Ovary (tissue), 7 donors: ENCODE measurements at regions not wholly inside any gene's neighbourhood (a gene's known extent, or its start where the extent isn't known, plus 50 kb on each side); places are given as distances from the start of the nearest gene placed in this dataset.

Source experiments
- DNase-seq, 5 donors: peaks; one replicate each; pipeline ENCODE4 v3.0.0-alpha.2; 2019 to 2020
- H3K27ac ChIP-seq, 2 donors: fragments of 200-600 bp; one replicate each; pipeline versions ENCODE4 v1.5.1 to v1.8.0; 2019 to 2022
- H3K27me3 ChIP-seq: fragments of 200-600 bp; one replicate; pipeline ENCODE4 v1.8.0; 2022
- H3K36me3 ChIP-seq: fragments of 200-600 bp; sonication (generic); one replicate; pipeline ENCODE4 v1.5.1; 2019
- H3K4me1 ChIP-seq: one replicate; pipeline ENCODE4 v1.8.1; 2013; ENCODE audit warnings: mild to moderate bottlenecking, moderate library complexity; ENCODE audit not compliant: insufficient read depth
- H3K4me3 ChIP-seq: fragments of 200-600 bp; sonication (generic); one replicate; pipeline ENCODE4 v1.5.1; 2017
- H3K9me3 ChIP-seq, 2 donors: fragments of 200-600 bp in 1 of 2; sonication (generic) in 1 of 2; one replicate each; pipeline versions ENCODE4 v1.5.1 to v1.8.1; 2013 to 2019; ENCODE audit warnings: mild to moderate bottlenecking in 1 of 2, moderate library complexity in 1 of 2
- CTCF ChIP-seq, 3 donors: fragments of 450-650 bp in 2 of 3; fragments of 200-600 bp in 1 of 3; IDR thresholded peaks; one replicate each; pipeline versions ENCODE4 v1.5.1 to v1.8.0; 2016 to 2022; ENCODE audit warnings: antibody characterized with exemption in 3 of 3, mild to moderate bottlenecking in 1 of 3
- EP300 ChIP-seq: sonication (generic); formaldehyde crosslinking; IDR thresholded peaks from one replicate; pipeline ENCODE4 v1.6.1; 2017; ENCODE audit warnings: antibody characterized with exemption
- POLR2A ChIP-seq: fragments of 450-650 bp; IDR thresholded peaks from one replicate; pipeline ENCODE4 v1.6.1; 2017; ENCODE audit warnings: antibody characterized with exemption, mild to moderate bottlenecking, moderate library complexity
- WGBS, 3 donors: extraction: QIAGEN DNeasy Blood & Tissue Kit in 1 of 3; methylation state at CpG; one replicate each; pipeline versions ENCODE4 v1.1.5 to v1.1.7; 2013 to 2017; 5-methylcytosine and 5-hydroxymethylcytosine counted together
- intact Hi-C, 4 donors: fragments of 100-400 bp; cut with DNase I; formaldehyde crosslinking; loops; one replicate each; pipeline versions ENCODE4 v1.11.0 to v1.15.1; 2022 to 2023
- donor health status: DM: no; HTN: no; CAD: no; lungs with moderate emphysema.
- donor health status: DM: no; HTN: no; CAD: no.
- donor health status: Bipolar disorder and iron deficiency.
- donor health status: DM: no; HTN: no; CAD: no.
- donor health status: DM: yes; HTN: yes; CAD: no.

DNA sequence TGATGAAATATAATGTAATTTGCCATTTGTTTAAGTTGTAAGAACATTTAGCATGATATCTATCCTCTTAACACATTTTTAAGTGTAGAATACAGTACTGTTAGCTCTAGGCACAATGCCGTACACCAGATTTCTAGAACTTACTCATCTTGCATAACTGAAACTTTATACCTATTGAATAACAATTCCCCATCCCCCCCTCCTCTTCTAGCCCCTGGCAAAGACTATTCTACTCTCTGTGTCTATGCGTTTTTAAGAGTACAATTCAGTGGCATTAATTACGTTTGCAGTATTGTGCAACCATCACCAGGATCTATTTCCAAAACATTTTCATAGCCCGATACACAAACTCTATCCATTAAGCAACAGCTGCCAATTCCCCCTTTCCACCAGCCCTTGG lies 261.7 kb downstream of the PLOD2 start:
- no peaks in the 10 kb centered on the region for H3K36me3 ChIP-seq
- H3K4me1 ChIP-seq = no peaks in the 10 kb centered on the region
- no peak overlapping the region for H3K4me3 ChIP-seq
- no peaks in the 10 kb centered on the region for H3K9me3 ChIP-seq
- H3K27me3 ChIP-seq = no peaks in the 10 kb centered on the region
- TF ChIP-seq POLR2A = no peak
- no peak for TF ChIP-seq CTCF (IDR thresholded peaks at IDR 0.05)
- TF ChIP-seq EP300 = no peak
- intact Hi-C loops = no loop called here
- 66 to 79% (median 72%) methylated on average over 4 of the region's 4 CpGs for WGBS, 3 donors
- H3K27ac ChIP-seq = no peak overlapping the region
- DNase-seq = no peak

- 61 to 91% (median 75%) methylated on average over 3 of the region's 3 CpGs for WGBS, 3 donors
Observed at GRCh38 chr3:145900056-145900829, 260.7 kb downstream of the PLOD2 start.

GRCh38 chr3:145902166-145902565 lies 258.8 kb downstream of the PLOD2 start:
- intact Hi-C loops = no loop called here
- TF ChIP-seq POLR2A (no peak), CTCF (IDR thresholded peaks at IDR 0.05) (no peak), EP300 (no peak)
- H3K27me3 ChIP-seq = no peaks in the 10 kb centered on the region
- WGBS, 3 donors = 0 to 61% (median 24%) methylated on average over 1 of the region's 1 CpG
- no peak overlapping the region for H3K4me3 ChIP-seq
- no peaks in the 10 kb centered on the region for H3K4me1 ChIP-seq
- H3K27ac ChIP-seq = no peak overlapping the region
- no peak for DNase-seq
- no peaks in the 10 kb centered on the region for H3K36me3 ChIP-seq
- H3K9me3 ChIP-seq = no peaks in the 10 kb centered on the region

More at GRCh38 chr3:145900056-145900829, 260.7 kb downstream of the PLOD2 start:
- H3K4me3 ChIP-seq = no peak overlapping the region
- no peaks in the 10 kb centered on the region for H3K9me3 ChIP-seq
- no peak for TF ChIP-seq EP300
- TF ChIP-seq CTCF (IDR thresholded peaks at IDR 0.05) = no peak
- no peak for TF ChIP-seq POLR2A
- intact Hi-C loops = no loop called here
- H3K27ac ChIP-seq = no peak overlapping the region
- DNase-seq = no peak
- H3K27me3 ChIP-seq = no peaks in the 10 kb centered on the region
- no peaks in the 10 kb centered on the region for H3K4me1 ChIP-seq
- H3K36me3 ChIP-seq = no peaks in the 10 kb centered on the region

GRCh38 chr3:145903472-145904013 lies 257.4 kb downstream of the PLOD2 start:
- Histone ChIP-seq H3K9me3 (no peaks in the 10 kb centered on the region), H3K27ac (no peak overlapping the region), H3K36me3 (no peaks in the 10 kb centered on the region), H3K27me3 (no peaks in the 10 kb centered on the region), H3K4me3 (no peak overlapping the region), H3K4me1 (no peaks in the 10 kb centered on the region)
- TF ChIP-seq POLR2A (no peak), CTCF (IDR thresholded peaks at IDR 0.05) (no peak), EP300 (no peak)
- intact Hi-C loops = no loop called here
- WGBS, 3 donors = 88 to 95% (median 90%) methylated on average over 12 of the region's 12 CpGs
- DNase-seq = no peak
